Upper lobe of right lung (tissue), 1 donor: ENCODE measurements at regions not wholly inside any gene's neighbourhood (a gene's known extent, or its start where the extent isn't known, plus 50 kb on each side); places are given as distances from the start of the nearest gene placed in this dataset.

Experiments used
- ATAC-seq: fragments of 200-7000 bp; cut with Tn5 transposase; one replicate; pipeline ENCODE4 v1.9.1; 2020; ENCODE audit warnings: mild to moderate bottlenecking, moderate library complexity
- DNase-seq: peaks from one replicate; pipeline ENCODE4 v3.0.0-alpha.2; 2020
- H3K27ac ChIP-seq: fragments of 200-600 bp; one replicate; pipeline ENCODE4 v1.8.0; 2022
- H3K27me3 ChIP-seq: fragments of 200-600 bp; one replicate; pipeline ENCODE4 v1.8.0; 2022; ENCODE audit warnings: mild to moderate bottlenecking
- H3K36me3 ChIP-seq: fragments of 200-600 bp; one replicate; pipeline ENCODE4 v1.8.0; 2022
- H3K4me1 ChIP-seq: fragments of 200-600 bp; one replicate; pipeline ENCODE4 v1.8.0; 2022
- H3K4me3 ChIP-seq: fragments of 200-600 bp; one replicate; pipeline ENCODE4 v1.8.0; 2022; ENCODE audit warnings: mild to moderate bottlenecking
- H3K9me3 ChIP-seq: fragments of 200-600 bp; one replicate; pipeline ENCODE4 v1.8.0; 2022
- CTCF ChIP-seq: fragments of 200-600 bp; IDR thresholded peaks from one replicate; pipeline ENCODE4 v1.8.0; 2022; ENCODE audit warnings: antibody characterized with exemption
- intact Hi-C: fragments of 100-400 bp; cut with DNase I; formaldehyde crosslinking; loops from one replicate; pipeline ENCODE4 v1.11.0; 2022
- donor health status: DM: no; HTN: yes; CAD: no; lungs with severe emphysema.

- H3K4me1 ChIP-seq = peaks cover 18% of the 10 kb centered on the region
- no peak for DNase-seq
- intact Hi-C loops = no loop called here
- no peak overlapping the region for H3K27ac ChIP-seq
- no peaks in the 10 kb centered on the region for H3K27me3 ChIP-seq
- TF ChIP-seq CTCF = no peak
- H3K9me3 ChIP-seq = no peaks in the 10 kb centered on the region
- H3K4me3 ChIP-seq = no peak overlapping the region
- no peak for ATAC-seq
- H3K36me3 ChIP-seq = no peaks in the 10 kb centered on the region
Observed at GRCh38 chr5:124683917-124684555, 62.4 kb downstream of the ZNF608 start.

- Histone ChIP-seq H3K4me3 (no peak overlapping the region), H3K27me3 (no peaks in the 10 kb centered on the region), H3K4me1 (peaks cover 51% of the 10 kb centered on the region), H3K36me3 (no peaks in the 10 kb centered on the region), H3K27ac (no peak overlapping the region), H3K9me3 (no peaks in the 10 kb centered on the region)
- ATAC-seq = no peak
- intact Hi-C loops = no loop called here
- no peak for DNase-seq
- TF ChIP-seq CTCF = no peak
Observed at GRCh38 chr5:124679578-124680199, 66.8 kb downstream of the ZNF608 start.

GRCh38 chr5:124678922-124679519, 67.4 kb downstream of the ZNF608 start:
- Histone ChIP-seq H3K27me3 (no peaks in the 10 kb centered on the region), H3K9me3 (no peaks in the 10 kb centered on the region), H3K27ac (no peak overlapping the region), H3K36me3 (no peaks in the 10 kb centered on the region), H3K4me1 (peaks cover 50% of the 10 kb centered on the region), H3K4me3 (no peak overlapping the region)
- intact Hi-C loops = no loop called here
- no peak for TF ChIP-seq CTCF
- no peak for DNase-seq
- peak; percentile 62 for ATAC-seq

GRCh38 chr5:124678468-124678867, 68.0 kb downstream of the ZNF608 start:
- intact Hi-C loops = no loop called here
- H3K27ac ChIP-seq = peak overlapping the region; percentile 37
- peak; percentile 51 for ATAC-seq

More at GRCh38 chr5:124678468-124678867, 68.0 kb downstream of the ZNF608 start:
- H3K27me3 ChIP-seq = no peaks in the 10 kb centered on the region
- no peak for TF ChIP-seq CTCF
- no peak for DNase-seq
- no peaks in the 10 kb centered on the region for H3K9me3 ChIP-seq
- peaks cover 46% of the 10 kb centered on the region for H3K4me1 ChIP-seq
- H3K4me3 ChIP-seq = no peak overlapping the region
- no peaks in the 10 kb centered on the region for H3K36me3 ChIP-seq
